GM10266 (cell line): ENCODE measurements at regions not wholly inside any gene's neighbourhood (a gene's known extent, or its start where the extent isn't known, plus 50 kb on each side); places are given as distances from the start of the nearest gene placed in this dataset.

Experiments
- DNase-seq: peaks from one replicate; pipeline ENCODE4 v3.0.0; 2012; ENCODE audit errors: extremely low spot score
- TF ChIP-seq, protein P1 (sequence below): IDR thresholded peaks from 2 replicates; pipeline ENCODE4 v1.5.1; 2012; ENCODE audit warnings: mild to moderate bottlenecking, low read depth; ENCODE audit not compliant: control insufficient read depth, insufficient read depth; ENCODE audit errors: missing control alignments

- TF ChIP-seq, protein P1, sequence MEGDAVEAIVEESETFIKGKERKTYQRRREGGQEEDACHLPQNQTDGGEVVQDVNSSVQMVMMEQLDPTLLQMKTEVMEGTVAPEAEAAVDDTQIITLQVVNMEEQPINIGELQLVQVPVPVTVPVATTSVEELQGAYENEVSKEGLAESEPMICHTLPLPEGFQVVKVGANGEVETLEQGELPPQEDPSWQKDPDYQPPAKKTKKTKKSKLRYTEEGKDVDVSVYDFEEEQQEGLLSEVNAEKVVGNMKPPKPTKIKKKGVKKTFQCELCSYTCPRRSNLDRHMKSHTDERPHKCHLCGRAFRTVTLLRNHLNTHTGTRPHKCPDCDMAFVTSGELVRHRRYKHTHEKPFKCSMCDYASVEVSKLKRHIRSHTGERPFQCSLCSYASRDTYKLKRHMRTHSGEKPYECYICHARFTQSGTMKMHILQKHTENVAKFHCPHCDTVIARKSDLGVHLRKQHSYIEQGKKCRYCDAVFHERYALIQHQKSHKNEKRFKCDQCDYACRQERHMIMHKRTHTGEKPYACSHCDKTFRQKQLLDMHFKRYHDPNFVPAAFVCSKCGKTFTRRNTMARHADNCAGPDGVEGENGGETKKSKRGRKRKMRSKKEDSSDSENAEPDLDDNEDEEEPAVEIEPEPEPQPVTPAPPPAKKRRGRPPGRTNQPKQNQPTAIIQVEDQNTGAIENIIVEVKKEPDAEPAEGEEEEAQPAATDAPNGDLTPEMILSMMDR = no peak
- DNase-seq = no peak
Observed at GRCh38 chr4:23741681-23742191, 148.1 kb downstream of the PPARGC1A start.

DNA sequence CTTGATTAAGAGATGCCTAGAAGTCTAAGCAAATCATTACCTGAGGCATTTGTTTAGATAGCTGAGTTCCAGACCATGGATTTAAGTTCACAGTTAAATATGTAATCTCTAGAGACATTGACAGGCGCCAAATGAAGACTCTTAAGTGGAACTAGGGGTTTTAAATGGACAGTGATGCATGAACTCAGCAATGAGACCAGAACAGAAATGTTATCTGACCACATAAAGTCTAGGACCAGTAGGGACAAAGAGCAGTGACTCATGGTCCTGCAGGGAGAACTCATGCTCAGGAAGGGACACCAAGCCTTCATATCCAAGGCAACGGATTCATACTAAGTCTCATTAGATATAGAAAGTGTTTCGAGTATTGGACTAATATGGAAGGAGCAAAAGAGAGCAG, 152.3 kb downstream of the PPARGC1A start:
- TF ChIP-seq, protein P1 = no peak
- DNase-seq = no peak

DNA sequence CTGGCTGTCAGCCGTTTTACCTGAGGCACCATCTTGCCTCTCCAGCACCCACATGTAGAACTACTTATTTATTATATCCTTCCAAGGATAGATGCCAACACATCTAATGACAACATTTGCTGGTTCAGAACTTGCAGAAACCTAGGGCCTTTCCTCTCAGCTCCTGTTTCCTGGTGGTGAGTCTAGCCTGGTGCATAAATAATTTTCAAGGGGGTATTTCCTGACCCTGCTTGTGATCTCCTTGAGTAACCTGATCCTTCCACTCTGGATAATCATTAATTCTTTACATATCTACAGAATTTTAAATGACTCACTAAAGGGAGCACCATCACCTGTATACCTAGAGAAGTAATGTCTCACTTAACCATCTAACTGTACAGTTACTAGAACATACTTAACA, 153.4 kb downstream of the PPARGC1A start:
- no peak for DNase-seq
- TF ChIP-seq, protein P1 = no peak

DNA sequence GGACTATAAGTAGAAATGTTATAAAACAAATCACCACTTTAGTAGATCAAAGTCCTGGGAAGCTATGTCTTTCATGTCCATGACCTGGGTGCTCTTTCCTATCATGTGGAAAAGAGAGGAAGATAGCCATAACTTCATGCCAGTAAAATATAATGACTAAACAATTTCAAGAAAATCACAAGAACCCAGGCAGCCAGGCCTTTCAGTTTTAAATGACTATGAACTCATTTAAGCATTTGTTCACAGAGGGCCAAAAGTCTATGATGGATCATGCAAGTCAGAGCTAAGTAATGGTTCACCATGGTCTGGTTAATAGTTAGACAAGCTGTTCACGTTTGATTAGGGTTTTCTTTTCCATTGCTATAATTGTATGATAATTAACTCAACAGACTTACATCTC, 155.8 kb downstream of the PPARGC1A start:
- DNase-seq = no peak
- TF ChIP-seq, protein P1 = no peak

GRCh38 chr4:23733476-23733875, 156.4 kb downstream of the PPARGC1A start:
- DNase-seq = no peak
- TF ChIP-seq, protein P1 = no peak

DNA sequence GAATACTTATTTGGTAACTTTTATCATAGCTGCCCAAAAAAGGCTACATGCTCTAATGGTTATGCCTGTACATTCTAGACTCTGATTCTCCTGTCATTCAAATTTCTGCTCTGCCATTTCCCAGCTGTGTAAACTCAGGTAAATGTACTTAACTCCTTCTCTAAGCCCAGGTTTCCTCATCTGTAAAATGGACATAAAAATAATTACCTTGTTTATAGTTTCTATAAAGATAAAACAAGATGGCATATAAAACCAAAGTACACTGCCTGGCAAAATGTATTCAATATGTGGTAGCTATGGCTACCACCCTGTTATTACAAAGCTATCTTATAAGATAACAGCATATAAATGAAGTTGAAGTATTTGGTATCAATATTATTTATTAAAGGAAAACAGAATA, 158.8 kb downstream of the PPARGC1A start:
- no peak for DNase-seq

DNA sequence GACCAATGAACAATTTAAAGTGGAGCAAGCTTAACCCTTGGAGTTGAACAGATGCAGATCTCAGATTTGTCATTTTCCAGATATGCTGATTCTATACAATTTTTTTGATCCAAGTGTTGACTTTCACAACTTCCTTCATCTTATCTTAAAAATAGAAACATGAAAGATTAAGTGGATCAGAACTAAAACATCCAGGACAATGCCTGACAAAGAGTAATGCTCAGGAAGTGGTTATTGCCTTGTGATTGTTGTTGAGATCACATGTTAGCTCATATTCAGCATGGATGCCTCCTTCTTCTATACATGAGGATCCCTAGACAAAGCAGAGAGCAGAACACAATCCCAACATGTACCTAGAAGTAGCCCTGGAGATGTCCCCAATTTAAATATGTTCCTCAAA, 160.9 kb downstream of the PPARGC1A start:
- DNase-seq = no peak
- TF ChIP-seq, protein P1 = no peak

More for the DNA sequence above, 158.8 kb downstream of the PPARGC1A start:
- TF ChIP-seq, protein P1 = no peak
